ENCODE measurements at regions not wholly inside any gene's neighbourhood (a gene's known extent, or its start where the extent isn't known, plus 50 kb on each side); places are given as distances from the start of the nearest gene placed in this dataset.
"Not testable (repeated sequence)": the region's sequence is repeated elsewhere in the genome, so short reads cannot be mapped to it uniquely, and the experiment has no call there.

DNA sequence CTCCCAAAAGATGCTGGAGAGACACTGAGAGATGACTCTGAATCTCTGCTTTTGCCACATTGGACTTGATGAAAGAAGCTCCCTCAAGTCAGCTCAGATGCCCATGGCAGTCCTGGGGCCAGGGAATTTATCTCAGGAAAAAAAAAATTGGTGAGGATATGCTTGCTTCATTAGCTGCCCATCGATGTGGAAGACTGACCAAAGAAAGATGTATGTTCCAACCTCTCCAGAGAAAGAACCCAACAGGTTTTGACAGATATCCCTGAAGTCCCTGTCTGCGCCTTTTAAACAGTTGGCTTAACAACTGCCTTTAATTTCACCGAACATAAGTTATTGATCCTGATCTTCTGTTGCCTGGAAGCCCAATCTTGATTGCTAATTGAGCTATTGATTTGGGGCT is 137.4 kb downstream of the TMEM114 start:
- DNase-seq, result no peak

DNA sequence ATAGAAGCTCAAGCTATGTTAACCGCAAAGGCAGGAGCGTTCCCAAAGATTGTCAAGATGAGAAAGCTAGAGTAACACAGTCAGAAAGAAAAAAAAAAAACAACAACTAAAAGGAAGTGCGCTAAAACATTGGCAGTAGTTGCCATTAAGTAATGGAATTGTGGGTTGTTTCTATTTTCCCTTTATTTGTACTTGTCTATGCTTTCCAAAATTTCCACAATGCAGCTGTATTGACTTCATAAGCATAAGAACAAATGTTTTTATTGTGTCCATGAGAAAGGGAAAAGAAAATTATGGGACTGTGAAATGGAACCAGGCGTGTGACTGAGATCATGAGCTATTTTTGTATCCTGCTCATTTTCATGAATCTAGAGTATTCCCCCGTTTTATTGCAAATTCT is 153.4 kb downstream of the TMEM114 start:
- DNase-seq, result no peak

DNA sequence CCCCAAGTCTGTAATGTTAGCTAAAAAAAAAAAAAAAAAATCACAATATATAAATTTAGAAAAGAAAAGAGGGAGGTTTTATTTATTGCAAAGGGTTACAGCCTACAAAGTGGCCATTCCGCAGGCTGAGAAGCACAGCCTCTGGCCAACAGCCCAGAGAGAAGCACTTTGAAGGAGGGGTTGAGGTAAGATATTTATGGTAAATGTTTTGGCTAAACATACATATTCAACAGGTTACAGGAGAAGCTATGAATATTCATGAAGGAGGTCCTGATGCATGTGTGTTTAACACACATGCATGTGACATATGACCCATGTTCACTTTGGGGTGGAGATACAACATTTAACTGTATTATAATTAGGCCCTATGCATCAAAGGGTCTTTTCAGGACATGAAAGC is 158.5 kb downstream of the TMEM114 start:
- DNase-seq, result no peak

DNA sequence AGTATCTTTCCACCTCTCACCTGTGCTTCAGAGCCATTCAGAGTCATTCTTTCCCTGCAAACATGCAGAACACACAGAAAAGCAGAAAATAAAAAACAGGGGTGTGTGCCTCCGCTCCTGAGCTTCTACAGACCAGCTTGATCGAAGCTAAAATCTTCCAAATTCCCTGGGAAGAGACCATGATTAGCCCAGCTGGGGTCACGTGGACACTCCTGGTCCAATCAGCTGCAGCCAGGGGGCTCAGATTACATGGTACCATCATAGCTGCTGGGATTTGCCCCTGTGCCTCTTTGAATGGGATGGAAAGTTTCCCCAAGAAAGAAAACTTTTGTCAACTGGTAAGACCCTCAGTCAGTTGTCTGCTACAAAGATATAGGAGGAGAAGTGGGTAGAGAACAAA is 159.9 kb downstream of the TMEM114 start:
- DNase-seq, result no peak

DNA sequence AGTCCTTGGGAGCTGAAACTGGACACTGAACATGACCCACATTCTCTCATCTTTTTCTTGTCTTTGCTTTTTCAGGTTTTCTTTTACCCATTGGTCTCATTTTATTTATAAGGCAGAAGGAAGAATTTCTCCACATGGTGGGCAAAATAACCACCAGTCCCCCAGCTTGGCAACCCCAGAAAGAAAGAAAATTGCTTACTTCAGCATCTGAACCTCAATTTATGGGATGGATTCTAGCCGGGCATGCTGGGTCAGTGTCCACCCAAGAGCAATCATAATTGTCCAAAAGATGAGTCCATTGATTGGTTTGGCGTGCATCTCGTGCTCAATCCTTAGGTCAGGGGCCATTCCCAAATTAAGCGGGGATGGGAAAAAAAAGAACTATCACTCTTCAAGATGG is 163.7 kb downstream of the TMEM114 start:
- no peak for DNase-seq

DNA sequence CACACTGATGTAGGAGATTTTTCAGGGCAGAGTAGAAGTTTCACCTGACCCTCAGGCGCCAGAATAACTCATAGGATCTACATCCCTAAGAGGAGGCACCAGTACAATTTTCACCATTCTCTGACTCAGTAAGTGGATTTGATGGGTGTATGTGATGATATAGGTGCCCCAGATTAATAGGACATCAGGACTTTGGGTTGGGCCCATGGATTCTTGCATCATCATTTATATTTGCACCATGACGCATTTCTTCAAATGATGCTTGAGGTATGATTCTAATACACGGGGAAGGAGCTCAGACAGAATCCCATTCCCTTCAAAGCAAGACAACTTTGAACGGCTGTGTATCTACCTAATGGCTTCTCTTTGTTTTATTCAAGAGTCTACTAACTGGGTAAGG is 173.2 kb downstream of the TMEM114 start:
- DNase-seq, result no peak

DNA sequence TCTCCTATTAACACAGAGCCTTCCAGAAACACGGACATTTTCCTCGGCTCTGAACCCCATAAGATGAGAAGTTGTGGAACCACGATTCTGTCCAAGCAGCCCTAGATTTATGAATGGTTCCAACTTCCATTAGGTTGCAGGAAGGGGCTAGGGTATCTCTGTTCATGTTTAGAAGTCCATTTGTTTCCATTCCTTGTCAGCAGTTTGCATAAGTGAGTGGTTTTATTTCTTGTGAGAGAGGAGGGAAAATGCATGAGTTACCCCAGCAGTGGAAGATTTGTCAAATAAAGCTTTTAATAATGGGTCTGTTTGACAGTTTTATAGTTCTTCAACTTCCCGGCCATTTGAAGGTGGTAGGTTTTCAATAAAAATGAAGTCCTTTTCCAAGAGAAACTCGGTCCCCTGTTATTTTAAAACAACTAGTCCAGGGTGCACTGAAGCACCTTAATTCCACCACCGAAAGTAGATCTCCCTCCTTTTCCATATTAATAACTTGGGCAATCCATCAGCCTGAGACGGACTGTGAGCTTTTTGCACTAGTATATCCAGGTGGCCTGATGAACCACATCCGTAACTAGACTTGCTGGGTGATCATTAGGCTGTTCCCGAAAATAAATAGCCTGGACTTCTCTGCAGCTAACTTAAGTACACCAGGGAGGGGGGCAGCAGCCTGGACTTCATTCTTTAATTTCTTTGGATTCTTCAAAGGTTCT is 181.3 kb downstream of the TMEM114 start:
- DNase-seq, result no peak

DNA sequence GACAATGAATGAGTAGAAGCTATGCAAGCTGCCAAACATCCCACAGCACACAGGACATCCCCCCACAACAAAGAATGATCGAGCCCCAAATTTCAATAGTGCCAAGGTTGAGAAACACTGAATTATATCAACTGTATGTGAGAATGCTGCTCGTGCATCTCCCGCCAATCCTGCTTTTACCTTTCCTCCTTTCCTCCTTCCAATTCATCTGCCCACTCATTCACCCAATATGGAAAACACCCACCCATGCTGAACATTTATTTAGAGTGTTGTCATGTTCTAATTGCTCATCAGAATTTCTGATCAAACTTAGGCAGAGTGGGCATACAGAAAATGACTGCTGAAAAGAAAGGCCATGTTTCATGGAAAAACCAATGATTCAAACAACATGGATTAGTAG is 183.0 kb downstream of the TMEM114 start:
- DNase-seq, result no peak

DNA sequence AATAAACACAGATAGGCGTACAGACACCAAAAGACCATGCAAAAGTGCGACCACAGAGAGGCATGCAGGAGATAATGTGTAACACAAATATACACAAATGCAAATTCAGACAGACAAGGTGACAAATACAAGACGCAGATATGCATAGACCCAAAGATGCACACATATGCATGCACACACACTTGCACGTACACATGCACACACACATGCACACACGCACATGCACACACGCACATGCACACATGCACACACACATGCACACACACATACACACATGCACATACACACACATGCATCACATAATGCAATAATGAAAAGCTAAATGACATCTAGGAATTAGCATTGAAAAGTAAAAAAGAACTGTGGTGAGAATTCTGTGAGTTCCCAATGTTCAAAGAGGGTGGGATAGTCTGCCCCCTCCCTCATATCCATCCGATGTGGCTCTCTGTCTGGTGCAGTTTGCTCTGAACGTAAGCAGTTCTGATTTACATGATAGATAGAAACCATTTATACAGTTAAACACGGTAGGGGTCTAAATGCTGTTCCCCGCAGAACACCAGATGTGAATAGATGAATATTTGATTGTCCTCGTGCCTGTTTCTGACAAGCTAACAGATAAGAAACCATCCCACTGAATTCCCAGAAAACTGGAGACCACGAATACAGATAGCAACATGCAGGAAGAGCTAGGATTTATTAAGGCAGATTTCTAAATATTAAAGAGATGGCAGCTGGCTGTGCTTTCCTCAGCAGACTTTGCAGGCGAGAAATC is 186.1 kb downstream of the TMEM114 start:
- DNase-seq, result no peak

DNA sequence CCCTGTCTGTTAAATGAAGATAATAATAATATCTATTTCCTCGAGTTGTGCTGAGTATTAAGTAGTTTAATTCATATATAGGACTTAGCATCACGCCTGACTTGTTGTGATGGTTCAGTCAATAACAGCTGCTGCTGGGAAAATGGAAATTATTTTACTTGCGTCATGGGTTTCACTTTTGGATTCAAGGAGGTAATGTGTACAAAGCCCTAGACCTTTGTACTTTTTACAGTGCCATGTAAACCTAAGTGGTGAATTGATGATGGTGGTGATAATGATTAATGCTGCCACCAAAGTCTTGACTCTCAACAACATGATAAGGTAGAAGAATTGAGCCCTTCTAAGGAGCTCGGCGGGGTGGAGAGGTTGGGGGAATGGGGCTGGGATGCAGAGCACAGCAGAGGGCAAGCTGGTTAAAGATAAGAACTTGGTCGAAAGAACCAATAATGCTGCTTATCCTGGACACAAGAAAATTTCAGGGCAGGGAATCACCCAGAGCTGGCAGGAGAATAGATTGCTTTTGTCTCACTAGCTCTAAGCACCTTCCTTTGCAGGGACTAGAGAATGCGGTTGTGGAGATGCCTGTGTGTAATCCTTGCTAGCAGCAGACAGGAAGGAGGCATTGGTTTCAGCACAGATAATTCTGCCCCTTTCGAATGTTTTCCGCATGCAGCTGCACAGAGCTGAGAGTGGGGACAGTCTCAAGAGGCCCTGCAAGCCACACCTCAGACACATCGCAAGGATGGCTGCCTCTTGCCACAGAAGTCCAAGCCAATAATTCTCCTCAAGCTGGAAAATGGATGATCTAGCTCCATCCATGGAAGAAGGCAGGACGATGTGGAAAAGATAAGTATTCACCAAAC is 187.1 kb downstream of the TMEM114 start:
- no peak for DNase-seq

DNA sequence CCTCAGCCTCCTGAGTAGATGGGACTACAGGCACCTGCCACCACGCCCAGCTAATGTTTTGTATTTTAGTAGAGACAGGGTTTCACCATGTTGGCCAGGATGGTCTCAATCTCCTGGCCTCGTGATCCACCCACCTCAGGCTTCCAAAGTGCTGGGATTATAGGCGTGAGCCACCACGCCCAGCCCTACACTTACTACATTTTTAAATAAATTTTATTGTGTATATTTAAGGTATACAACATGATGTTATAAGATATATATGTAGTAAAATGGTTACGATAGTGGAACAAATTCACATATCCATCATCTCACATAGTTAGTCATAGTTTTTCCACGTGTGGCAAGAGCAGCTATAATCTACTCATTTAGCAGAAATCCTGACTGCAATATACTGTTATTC is 189.6 kb downstream of the TMEM114 start:
- DNase-seq, result not testable (repeated sequence)

DNA sequence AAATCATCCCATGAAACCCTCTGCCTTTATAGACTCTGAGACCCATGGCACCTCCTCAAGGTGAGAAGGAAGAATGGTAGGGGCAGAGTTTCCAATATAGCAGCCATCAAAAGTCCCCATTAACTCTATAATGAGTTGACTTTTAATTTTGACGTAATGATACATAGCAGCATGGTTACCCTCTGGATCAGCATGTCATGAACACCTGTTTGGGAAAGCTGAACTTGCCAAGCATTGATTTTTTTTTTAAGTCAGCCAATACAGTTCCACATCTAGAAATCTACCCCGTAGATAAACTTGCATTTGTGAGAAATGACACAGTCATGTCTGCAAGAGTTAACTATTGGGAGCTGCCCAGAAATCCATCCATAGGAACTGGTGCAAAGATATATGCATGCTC is 191.8 kb downstream of the TMEM114 start:
- DNase-seq, result no peak

DNA sequence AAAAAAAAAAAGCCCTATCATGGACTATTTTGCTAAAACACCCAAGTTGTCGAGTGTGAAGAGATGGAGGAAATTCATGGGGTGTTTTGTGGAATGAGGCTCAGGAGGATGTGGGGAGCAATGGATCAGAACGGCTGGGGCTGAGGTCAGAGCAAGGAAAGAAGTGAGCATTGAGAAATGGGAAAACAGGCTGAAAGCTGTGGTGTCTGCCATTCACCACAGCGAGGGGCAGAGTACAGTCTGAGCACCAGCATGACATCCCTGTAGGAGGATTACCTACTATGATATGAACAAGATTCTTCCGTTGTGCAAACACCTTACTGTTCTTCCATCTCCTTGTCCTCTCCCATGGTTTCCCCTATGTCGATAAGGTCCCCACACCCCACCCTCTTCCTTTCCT is 193.1 kb downstream of the TMEM114 start:
- DNase-seq, result no peak

DNA sequence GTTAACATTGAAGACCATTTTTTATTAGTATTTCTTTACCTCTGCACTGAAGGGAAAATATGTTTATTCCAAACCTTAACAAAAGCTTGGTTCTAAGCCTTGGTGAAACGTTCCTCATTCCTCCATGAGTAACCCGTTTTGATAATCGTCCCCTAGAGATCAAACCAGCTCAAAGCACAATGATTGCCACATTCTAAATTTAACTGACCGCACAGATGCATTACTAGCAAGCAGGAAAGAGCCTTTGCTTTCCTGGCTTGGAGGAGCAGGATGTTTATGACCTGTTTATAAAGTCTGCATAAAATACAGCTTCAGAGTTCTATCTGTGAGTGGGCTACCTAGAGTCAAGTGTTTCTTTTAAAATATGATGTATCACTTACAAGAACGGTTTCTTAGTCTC is 193.8 kb downstream of the TMEM114 start:
- no peak for DNase-seq

DNA sequence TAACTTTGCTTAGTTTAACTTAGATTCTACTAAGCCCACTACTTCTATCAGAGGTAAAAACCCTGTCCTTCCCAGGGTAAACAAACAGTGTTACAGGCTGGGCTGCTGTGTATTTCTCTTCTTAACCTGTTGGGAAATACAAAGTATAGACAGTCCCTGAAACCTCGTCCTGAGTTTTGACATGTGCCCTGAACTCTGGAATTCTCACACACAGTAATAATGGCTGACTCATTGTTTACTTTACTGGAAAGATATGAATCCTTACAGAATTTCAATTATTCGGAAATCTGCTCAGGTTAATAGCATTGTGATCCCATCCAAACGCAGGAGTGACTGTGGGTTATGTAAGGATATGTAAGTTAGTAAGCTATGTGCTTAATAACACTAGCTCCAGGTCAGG is 199.1 kb downstream of the TMEM114 start:
- DNase-seq, result no peak

DNA sequence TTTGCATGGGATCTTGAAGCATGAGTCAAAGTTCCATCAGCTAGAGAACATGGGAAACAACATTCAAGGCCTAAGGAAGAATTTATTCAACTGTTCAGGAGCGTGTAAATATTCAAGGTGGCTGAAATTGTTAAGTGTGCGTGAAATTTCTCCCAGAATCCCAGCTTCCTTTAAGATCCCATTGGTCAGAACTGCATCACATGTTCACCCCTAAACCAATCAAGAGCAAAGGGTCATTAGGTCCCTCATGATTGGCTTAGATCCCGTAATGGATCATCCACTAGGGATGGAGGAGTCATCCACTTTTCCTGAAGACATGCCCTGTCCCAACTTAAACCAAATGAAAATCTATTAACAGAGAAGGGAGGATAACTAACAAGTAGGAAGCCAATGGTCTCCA is 201.6 kb downstream of the TMEM114 start:
- no peak for DNase-seq

DNA sequence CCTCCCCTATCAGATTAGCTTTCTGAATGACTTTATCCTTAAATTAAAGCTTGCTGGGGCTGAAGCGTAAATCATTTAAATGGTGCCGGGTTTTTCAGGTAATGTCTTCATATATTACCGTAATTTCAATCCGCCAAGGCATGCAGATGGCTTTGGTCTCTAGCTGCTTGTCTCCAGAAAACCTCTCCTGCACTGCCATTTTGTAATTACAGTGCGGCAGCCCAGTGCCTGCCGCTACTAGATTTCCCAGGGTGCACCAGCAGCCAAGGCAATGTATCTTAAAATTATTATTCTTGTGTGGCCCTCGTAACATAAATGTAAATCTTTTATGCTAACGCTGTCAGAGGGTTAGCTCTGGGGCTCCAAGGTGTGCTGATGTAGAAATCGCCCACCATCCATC is 208.5 kb downstream of the TMEM114 start:
- no peak for DNase-seq

DNA sequence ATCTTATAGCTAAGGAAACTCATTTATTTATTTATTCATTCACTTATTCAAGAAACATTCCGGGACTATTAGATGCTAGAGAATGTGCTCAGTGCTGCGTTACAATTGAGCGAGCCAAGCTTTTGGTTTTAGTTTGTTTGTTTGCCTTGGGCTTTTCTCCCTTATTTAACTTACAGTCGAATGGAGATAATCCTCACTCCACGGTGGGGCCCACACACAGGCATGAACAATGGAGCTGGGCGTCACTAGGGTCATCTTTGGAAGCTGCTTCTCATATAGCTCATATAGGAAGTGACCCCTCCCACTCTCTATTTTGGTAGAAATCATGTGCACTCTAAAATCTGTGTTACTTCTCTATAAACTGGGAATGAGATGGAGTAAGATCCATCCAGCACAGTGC is 210.0 kb downstream of the TMEM114 start:
- DNase-seq, result no peak

DNA sequence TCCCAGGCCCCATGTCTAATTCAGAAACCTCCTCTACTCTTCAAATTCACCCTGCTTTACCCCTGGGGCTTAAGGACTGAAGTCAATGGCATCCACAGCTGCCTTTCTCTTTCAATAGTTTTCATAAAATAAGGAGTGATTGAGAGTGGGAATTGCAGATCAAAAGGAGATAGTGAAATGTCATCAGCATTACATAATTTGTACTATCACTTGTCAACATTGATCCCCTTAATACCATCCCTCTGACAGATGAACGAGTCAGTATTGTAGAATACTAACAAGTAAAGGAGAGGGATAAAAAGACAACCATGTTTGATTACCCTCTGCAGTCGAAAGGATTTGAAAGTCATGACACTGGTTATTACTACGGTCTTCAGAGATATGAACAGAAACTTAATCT is 212.4 kb downstream of the TMEM114 start:
- no peak for DNase-seq

DNA sequence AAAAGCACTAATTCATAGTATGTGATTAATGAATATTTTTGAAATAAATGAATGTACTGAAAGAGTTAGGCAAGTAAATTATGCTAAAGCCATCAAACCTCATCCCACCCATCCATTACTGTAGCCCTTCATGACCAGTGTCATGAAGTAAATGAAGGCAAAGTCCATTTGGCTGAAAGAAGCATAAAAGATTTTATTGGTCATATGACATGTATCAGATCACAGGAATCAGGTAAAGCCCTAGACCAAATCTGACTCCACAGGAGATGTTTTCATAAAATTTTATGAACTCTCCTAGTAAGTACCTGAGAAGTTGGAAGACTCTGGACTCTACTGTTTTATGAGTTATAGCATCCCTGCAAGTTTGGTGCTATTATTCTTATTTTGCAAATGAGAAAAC is 213.5 kb downstream of the TMEM114 start:
- DNase-seq, result no peak

DNA sequence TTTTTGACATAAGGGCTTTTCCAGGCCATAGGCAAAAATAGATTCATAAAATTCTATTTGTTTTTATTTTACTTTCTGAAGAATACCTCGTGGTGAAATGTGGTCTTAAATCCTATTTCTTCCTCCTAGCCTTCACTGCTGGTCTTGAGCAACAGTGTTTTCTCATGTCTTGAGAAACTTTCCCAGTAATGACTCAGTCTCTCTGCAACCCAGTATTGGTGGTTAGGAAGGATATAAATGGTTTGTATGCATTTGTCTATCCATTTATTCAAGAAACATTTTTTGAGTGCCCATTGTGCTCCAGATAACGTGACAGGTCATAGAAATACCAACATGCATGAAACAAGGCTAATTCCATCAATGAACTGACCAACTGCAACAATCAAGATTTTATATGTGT is 213.9 kb downstream of the TMEM114 start:
- no peak for DNase-seq

DNA sequence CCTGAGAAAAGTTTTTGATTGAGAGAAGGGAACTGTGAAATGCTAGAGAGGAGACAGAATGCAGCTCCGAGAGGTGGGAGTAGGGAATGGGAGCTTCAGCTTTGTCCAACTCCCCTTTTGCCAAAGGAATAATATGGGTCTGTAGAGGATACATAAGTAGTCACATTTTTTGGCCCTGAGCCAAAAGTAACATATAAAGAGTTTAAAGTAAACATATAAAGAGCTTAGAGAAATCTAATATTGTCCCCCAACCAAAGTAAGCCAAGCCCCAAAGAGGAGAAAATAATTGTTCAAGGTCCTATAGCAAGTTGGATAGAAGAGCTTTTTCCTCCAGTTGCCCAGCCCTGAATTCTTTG is 215.1 kb downstream of the TMEM114 start:
- no peak for DNase-seq

DNA sequence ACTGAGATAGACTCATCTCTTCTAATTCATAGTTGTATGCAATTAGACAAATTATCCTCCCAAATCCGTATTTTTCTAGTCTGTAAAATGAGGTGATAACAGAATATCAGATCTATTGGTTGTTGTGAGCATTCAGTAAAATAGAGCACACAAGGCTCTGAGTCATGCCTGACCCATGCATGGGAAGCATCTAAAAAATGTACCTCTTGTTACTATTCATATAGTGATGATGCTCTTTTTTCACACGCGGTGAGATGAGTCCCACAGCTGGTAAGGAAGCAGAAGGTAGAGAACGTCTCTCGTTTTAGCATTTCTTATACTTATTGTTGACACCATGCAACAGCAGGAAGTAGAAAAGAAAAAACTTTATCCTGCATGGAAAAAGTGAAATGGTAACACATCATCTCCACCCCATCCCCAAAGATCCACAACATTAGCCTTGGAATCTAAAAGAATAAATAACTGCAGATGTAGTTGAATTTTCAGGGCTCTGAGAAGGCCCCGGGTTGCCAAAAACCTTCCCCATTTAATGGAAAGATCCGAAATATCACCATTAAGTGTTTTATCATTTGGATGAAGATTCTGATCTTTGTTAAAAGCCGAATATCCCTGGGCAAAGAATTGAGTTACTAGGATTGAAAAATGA is 215.6 kb downstream of the TMEM114 start:
- no peak for DNase-seq

Measured in midbrain (tissue), 1 donor.